ENCODE measurements at regions not wholly inside any gene's neighbourhood (a gene's known extent, or its start where the extent isn't known, plus 50 kb on each side); places are given as distances from the start of the nearest gene placed in this dataset.
"Not testable (repeated sequence)": the region's sequence is repeated elsewhere in the genome, so short reads cannot be mapped to it uniquely, and the experiment has no call there.

- intact Hi-C loops (cut with DNase I): no loop called here
- no peaks in the 10 kb centered on the region for H3K27me3 ChIP-seq (replicated peaks; ENCODE audit: insufficient read depth)
- H3K4me1 ChIP-seq (replicated peaks): no peaks in the 10 kb centered on the region
- TF ChIP-seq CTCF (IDR thresholded peaks at IDR 0.05) (no peak), POLR2A (IDR thresholded peaks at IDR 0.05) (no peak), POLR2AphosphoS5 (IDR thresholded peaks at IDR 0.05) (no peak)
- H3K27ac ChIP-seq: no peak overlapping the region
- DNase-seq (ENCODE audit: low spot score): no peak
- 93% methylated on average over 4 of the region's 4 CpGs for WGBS
- no peak overlapping the region for H3K4me3 ChIP-seq
- H3K9me3 ChIP-seq: no peaks in the 10 kb centered on the region
- H3K36me3 ChIP-seq: no peaks in the 10 kb centered on the region
Observed at GRCh38 chr7:65796205-65796604, 76.7 kb upstream of the VKORC1L1 start.

- H3K9me3 ChIP-seq; H3K4me3 ChIP-seq; intact Hi-C loops (cut with DNase I); H3K36me3 ChIP-seq; DNase-seq (ENCODE audit: low spot score); H3K27me3 ChIP-seq (replicated peaks; ENCODE audit: insufficient read depth); H3K4me1 ChIP-seq (replicated peaks); H3K27ac ChIP-seq: not testable (repeated sequence)
- WGBS: 93% methylated on average over 9 of the region's 9 CpGs
Observed at GRCh38 chr7:65797086-65797485, 75.8 kb upstream of the VKORC1L1 start.

- H3K36me3 ChIP-seq; H3K9me3 ChIP-seq; DNase-seq (ENCODE audit: low spot score); intact Hi-C loops (cut with DNase I); H3K4me3 ChIP-seq; H3K4me1 ChIP-seq (replicated peaks); H3K27me3 ChIP-seq (replicated peaks; ENCODE audit: insufficient read depth); H3K27ac ChIP-seq: not testable (repeated sequence)
- WGBS: 97% methylated on average over 5 of the region's 5 CpGs
Observed at GRCh38 chr7:65797566-65797965, 75.3 kb upstream of the VKORC1L1 start.

GRCh38 chr7:65798111-65799075, 74.5 kb upstream of the VKORC1L1 start:
- no peaks in the 10 kb centered on the region for H3K27me3 ChIP-seq (replicated peaks; ENCODE audit: insufficient read depth)
- TF ChIP-seq POLR2AphosphoS5 (IDR thresholded peaks at IDR 0.05): no peak
- TF ChIP-seq CTCF (IDR thresholded peaks at IDR 0.05): no peak
- TF ChIP-seq POLR2A (IDR thresholded peaks at IDR 0.05): no peak
- DNase-seq (ENCODE audit: low spot score): no peak
- no peaks in the 10 kb centered on the region for H3K9me3 ChIP-seq
- no peaks in the 10 kb centered on the region for H3K36me3 ChIP-seq
- H3K4me3 ChIP-seq: no peak overlapping the region
- intact Hi-C loops (cut with DNase I): no loop called here
- H3K27ac ChIP-seq: no peak overlapping the region
- WGBS: 89% methylated on average over 5 of the region's 5 CpGs
- H3K4me1 ChIP-seq (replicated peaks): no peaks in the 10 kb centered on the region

DNA sequence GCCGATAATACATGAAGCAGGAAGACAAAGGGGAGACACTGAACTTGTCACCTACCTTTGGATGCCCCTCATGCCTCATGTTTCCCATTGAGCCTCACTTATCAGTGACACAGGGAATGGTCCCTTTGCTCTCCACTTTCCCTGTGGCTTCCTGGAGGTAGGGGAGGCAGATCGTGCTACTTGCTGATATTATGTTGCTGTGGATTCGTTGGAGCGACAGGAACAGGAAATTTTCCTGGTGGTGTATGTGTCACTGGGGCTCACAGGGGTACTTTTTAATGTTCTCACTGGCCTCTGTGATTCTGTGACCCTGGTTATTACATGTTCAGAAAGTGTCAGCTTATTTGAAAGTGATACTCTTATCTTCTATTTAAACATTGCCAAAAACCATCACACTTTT, 72.7 kb upstream of the VKORC1L1 start:
- H3K27ac ChIP-seq; H3K4me1 ChIP-seq (replicated peaks); DNase-seq (ENCODE audit: low spot score); H3K36me3 ChIP-seq; H3K27me3 ChIP-seq (replicated peaks; ENCODE audit: insufficient read depth); H3K4me3 ChIP-seq; intact Hi-C loops (cut with DNase I); H3K9me3 ChIP-seq: not testable (repeated sequence)
- 78% methylated on average over 4 of the region's 4 CpGs for WGBS

DNA sequence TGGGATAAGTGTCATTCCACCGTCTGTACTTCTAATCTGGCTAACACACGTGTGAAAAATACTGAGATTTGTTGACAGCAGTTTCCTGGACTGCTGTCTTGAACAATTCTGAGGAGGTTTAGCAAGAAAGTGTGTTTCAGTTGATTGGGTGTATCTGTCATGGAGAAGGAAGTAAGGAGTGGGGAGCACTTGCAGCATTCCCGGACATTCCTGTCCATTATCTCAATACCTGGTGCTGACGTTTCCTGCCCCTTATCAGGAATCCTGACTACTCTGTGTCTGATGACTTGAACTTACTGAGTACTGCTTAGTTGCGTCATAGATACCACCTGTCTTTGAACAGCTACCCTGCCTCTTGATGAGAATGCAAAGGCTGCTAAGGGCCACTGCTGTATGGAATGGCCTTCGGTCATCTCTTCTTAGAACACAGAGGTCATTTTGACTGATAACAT, 72.0 kb upstream of the VKORC1L1 start:
- H3K27ac ChIP-seq: no peak overlapping the region
- TF ChIP-seq CTCF (IDR thresholded peaks at IDR 0.05) (no peak), POLR2AphosphoS5 (IDR thresholded peaks at IDR 0.05) (no peak), POLR2A (IDR thresholded peaks at IDR 0.05) (no peak)
- no peak overlapping the region for H3K4me3 ChIP-seq
- intact Hi-C loops (cut with DNase I): no loop called here
- DNase-seq (ENCODE audit: low spot score): no peak
- no peaks in the 10 kb centered on the region for H3K27me3 ChIP-seq (replicated peaks; ENCODE audit: insufficient read depth)
- no peaks in the 10 kb centered on the region for H3K9me3 ChIP-seq
- H3K36me3 ChIP-seq: no peaks in the 10 kb centered on the region
- WGBS: 75% methylated on average over 6 of the region's 6 CpGs
- no peaks in the 10 kb centered on the region for H3K4me1 ChIP-seq (replicated peaks)

Data from prostate gland (tissue), 2 donors.